Activated T-cell treated with anti-CD3 and anti-CD28 coated beads, Interleukin-2, amount 50 U/mL, for 24 hours (primary cell): ENCODE measurements at regions not wholly inside any gene's neighbourhood (a gene's known extent, or its start where the extent isn't known, plus 50 kb on each side); places are given as distances from the start of the nearest gene placed in this dataset.
"Not testable (repeated sequence)": the region's sequence is repeated elsewhere in the genome, so short reads cannot be mapped to it uniquely, and the experiment has no call there.

ENCODE experiments used
- DNase-seq: peaks from one replicate; pipeline ENCODE4 v3.0.0-alpha.2; 2020
- H3K27ac Mint-ChIP-seq: 2 replicates; pipeline ENCODE4 v1.8.0; 2020; ENCODE audit warnings: mild to moderate bottlenecking, mixed read lengths
- H3K27me3 Mint-ChIP-seq: 2 replicates; pipeline ENCODE4 v1.8.0; 2020; ENCODE audit warnings: mixed read lengths
- H3K36me3 Mint-ChIP-seq: 2 replicates; pipeline ENCODE4 v1.8.0; 2020; ENCODE audit warnings: low read depth, mixed read lengths
- H3K4me1 Mint-ChIP-seq: 2 replicates; pipeline ENCODE4 v1.8.0; 2020; ENCODE audit warnings: low read depth, mixed read lengths
- H3K4me3 Mint-ChIP-seq: 2 replicates; pipeline ENCODE4 v1.8.0; 2020; ENCODE audit warnings: mild to moderate bottlenecking, moderate library complexity, mixed read lengths
- H3K9me3 Mint-ChIP-seq: 2 replicates; pipeline ENCODE4 v1.8.0; 2020; ENCODE audit warnings: mixed read lengths

DNA sequence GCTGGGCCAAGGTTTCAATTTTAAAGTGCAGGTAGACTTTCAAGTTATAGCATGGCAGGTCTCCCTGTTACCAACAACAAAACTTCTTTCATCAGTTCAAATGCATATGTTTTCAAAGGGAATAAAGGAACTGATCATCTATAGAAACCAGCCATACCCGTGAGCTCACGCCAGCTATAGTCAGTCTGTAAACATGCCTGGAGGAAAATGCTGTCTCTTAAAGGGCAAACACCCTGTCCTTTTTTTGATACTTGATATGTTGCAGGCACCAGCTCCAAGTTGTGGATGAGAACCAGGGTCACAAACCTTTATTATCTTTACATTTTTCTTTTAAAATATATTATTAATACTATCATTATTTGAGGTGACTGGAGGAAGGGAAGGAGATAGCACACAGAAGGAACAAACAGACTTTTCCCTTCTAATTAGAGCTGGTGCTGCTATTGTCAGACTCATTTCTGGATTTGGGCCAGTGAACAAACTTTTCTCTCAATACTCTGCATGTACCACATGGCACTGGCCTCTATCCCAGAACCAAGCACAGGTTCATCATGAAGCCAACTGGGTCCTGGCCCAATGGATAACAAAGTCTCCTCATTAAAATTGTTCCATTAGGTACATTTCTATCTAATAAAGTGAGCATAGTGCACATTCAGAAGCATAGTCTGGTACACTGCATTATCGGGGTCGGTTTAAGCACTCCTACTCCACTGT lies 1102.4 kb downstream of the SORCS3 start:
- no peak for DNase-seq
- Mint-ChIP-seq H3K4me1 (no peaks in the 10 kb centered on the region), H3K36me3 (no peaks in the 10 kb centered on the region), H3K9me3 (peaks cover 4% of the 10 kb centered on the region), H3K27me3 (no peaks in the 10 kb centered on the region), H3K4me3 (no peak overlapping the region), H3K27ac (no peak overlapping the region)

DNA sequence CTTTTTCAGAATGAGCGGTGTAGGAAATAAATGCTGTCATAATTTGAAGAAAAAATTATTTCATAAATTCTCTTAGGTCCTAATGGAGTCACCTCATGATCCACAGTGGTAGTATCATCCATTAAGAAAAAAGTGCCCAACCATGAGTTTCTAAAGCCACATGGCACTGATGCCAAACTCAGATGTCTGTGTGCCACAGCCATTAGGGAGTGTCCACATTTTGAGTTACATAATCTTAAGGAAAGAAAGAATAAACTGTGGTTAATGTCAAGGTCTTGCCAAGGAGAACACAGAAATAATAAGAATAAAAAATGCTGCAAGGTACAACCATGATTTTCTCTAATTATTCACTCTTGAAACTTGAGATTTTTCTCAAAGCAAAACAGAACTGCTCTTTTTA lies 1101.8 kb downstream of the SORCS3 start:
- H3K27ac Mint-ChIP-seq, result no peak overlapping the region
- H3K9me3 Mint-ChIP-seq, result peaks cover 4% of the 10 kb centered on the region
- DNase-seq, result no peak
- no peak overlapping the region for H3K4me3 Mint-ChIP-seq
- H3K27me3 Mint-ChIP-seq, result no peaks in the 10 kb centered on the region
- no peaks in the 10 kb centered on the region for H3K36me3 Mint-ChIP-seq
- H3K4me1 Mint-ChIP-seq, result no peaks in the 10 kb centered on the region

DNA sequence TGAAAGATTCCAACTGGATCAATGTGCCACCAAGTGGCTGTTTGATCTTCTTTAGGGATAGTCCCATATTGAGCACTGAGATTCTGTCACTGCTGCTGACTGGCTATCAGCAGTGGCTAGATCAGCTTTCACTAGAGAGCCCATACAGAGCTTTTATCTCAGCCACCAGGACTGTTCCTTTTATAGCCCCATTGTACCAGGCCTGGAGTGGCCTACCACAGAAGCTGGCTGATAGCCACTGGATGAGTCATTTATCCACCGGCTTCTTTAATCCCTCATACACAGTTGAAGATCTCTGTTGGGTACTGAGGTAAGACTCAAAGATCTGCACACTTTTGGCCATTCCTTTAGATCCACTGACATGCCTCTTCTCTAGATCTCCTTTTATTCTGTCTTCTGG lies 1101.1 kb downstream of the SORCS3 start:
- no peak for DNase-seq

DNA sequence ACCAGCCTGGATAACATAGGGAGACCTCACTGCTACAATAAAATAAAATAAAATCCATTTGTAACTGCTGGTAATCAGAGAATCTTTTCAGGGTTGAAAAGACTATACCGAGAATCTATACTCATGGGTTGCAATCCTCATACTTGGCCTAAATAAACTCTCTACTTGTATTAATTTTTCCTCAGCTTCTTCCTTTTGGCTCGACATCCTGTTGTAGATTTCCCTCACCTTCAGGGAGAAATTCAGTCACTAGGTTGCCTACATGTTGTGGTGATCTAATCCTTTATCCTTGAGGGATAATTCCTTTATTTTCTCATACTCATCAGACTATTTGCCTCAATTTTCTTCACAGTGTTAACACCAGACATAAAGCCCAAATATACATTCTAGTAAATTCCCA lies 1093.4 kb downstream of the SORCS3 start:
- H3K27ac Mint-ChIP-seq, result no peak overlapping the region
- H3K36me3 Mint-ChIP-seq, result no peaks in the 10 kb centered on the region
- H3K4me1 Mint-ChIP-seq, result no peaks in the 10 kb centered on the region
- H3K4me3 Mint-ChIP-seq, result no peak overlapping the region
- peaks cover 2% of the 10 kb centered on the region for H3K9me3 Mint-ChIP-seq
- H3K27me3 Mint-ChIP-seq, result no peaks in the 10 kb centered on the region
- DNase-seq, result no peak

More for the DNA sequence above, 1101.1 kb downstream of the SORCS3 start:
- H3K4me1 Mint-ChIP-seq, result no peaks in the 10 kb centered on the region
- no peak overlapping the region for H3K4me3 Mint-ChIP-seq
- H3K27ac Mint-ChIP-seq, result no peak overlapping the region
- H3K36me3 Mint-ChIP-seq, result no peaks in the 10 kb centered on the region
- H3K9me3 Mint-ChIP-seq, result peaks cover 4% of the 10 kb centered on the region
- no peaks in the 10 kb centered on the region for H3K27me3 Mint-ChIP-seq

DNA sequence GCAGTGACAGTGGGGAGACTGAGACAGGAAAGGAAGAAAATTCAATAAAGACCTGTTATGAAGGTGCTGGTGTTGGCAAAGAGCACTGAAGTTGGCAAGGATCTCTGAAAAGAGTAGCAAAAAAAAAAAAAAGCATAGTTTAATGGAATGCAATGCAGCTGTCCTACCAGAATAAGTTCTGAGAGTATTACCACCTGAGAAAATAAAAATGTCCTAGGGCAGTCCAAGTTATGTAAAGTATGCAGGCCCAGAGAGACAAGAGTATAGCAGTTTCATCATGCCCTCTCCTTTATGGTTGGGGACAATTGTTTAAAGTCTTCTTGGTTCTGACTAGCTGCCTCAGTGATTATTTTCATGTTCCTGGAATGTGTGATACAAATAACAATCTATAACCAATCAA lies 1092.8 kb downstream of the SORCS3 start:
- no peak overlapping the region for H3K27ac Mint-ChIP-seq
- H3K36me3 Mint-ChIP-seq, result no peaks in the 10 kb centered on the region
- no peaks in the 10 kb centered on the region for H3K27me3 Mint-ChIP-seq
- no peaks in the 10 kb centered on the region for H3K4me1 Mint-ChIP-seq
- H3K4me3 Mint-ChIP-seq, result no peak overlapping the region
- DNase-seq, result no peak
- H3K9me3 Mint-ChIP-seq, result peaks cover 2% of the 10 kb centered on the region

DNA sequence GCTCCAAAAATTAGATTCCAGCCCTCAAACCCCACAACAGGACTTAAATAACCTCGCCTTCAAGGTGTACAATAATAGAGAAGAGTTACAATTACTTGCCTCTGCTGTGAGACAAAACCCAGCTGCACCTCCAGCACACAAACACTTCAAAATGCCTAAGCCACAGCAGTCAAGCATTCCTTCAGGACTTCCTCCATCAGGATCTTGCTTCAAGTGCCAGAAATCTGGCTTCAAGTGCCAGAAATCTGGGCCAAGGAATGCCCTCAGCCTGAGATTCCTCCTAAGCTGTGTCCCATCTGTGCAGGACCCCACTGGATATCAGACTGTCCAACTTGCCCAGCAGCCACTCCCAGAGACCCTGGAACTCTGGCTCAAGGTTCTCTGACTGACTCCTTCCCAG lies 1088.3 kb downstream of the SORCS3 start:
- no peaks in the 10 kb centered on the region for H3K27me3 Mint-ChIP-seq
- no peaks in the 10 kb centered on the region for H3K4me1 Mint-ChIP-seq
- H3K9me3 Mint-ChIP-seq, result no peaks in the 10 kb centered on the region
- no peak overlapping the region for H3K27ac Mint-ChIP-seq
- no peak for DNase-seq
- H3K36me3 Mint-ChIP-seq, result no peaks in the 10 kb centered on the region
- no peak overlapping the region for H3K4me3 Mint-ChIP-seq

DNA sequence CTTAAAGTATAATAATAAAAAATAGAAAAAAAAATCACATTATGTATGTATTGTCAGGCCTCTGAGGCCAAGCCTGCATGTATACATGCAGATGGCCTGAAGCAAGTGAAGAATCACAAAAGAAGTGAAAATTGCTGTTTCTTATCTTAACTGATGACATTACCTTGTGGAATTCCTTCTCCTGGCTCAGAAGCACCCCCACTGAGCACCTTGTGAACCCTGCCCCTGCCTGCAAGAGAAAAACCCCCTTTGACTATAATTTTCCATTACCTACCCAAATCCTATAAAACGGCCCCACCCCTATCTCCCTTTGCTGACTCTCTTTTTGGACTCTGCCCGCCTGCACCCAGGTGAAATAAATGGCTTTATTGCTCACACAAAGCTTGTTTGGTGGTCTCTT lies 1086.5 kb downstream of the SORCS3 start:
- not testable (repeated sequence) for H3K36me3 Mint-ChIP-seq, H3K9me3 Mint-ChIP-seq, H3K27ac Mint-ChIP-seq, DNase-seq, H3K27me3 Mint-ChIP-seq, H3K4me1 Mint-ChIP-seq, H3K4me3 Mint-ChIP-seq

DNA sequence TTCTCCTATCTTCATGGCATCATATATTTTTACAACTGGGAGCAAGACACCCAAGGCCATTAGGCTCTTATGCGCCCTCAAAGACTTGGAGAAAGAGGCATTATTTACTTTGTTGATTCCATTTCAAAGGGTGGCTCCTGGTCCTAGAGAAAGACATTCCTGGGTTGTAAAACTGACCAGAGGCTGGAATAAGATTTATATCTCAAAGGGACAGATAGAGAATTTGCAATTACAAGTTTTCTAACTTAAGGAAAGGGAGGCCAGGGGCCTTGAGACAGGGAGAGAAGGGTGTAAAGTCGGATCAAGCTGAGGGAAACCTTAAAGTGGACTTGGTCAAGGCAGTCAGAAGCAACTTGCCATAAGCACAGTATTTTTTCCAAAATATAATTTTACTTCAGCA lies 1086.0 kb downstream of the SORCS3 start:
- DNase-seq, result no peak
- no peak overlapping the region for H3K27ac Mint-ChIP-seq
- H3K9me3 Mint-ChIP-seq, result no peaks in the 10 kb centered on the region
- H3K27me3 Mint-ChIP-seq, result no peaks in the 10 kb centered on the region
- no peaks in the 10 kb centered on the region for H3K36me3 Mint-ChIP-seq
- H3K4me1 Mint-ChIP-seq, result no peaks in the 10 kb centered on the region
- no peak overlapping the region for H3K4me3 Mint-ChIP-seq

DNA sequence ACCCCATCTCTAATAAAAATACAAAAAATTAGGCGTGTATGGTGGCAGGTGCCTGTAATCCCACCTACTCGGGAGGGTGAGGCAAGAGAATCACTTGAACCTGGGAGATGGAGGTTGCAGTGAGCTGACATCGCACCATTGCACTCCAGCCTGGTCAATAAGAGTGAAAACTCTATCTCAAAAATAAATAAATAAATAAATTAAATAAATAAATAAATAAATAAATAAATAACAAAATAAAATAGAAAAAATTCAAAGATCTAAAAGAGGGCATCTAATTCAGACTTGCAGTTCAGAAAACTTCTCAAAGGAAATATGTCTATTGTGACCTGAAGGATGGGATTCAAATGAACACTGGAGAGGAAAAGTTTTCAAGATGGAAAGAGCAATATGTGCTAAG lies 1085.1 kb downstream of the SORCS3 start:
- no peak overlapping the region for H3K27ac Mint-ChIP-seq
- H3K9me3 Mint-ChIP-seq, result no peaks in the 10 kb centered on the region
- no peaks in the 10 kb centered on the region for H3K4me1 Mint-ChIP-seq
- H3K4me3 Mint-ChIP-seq, result no peak overlapping the region
- no peaks in the 10 kb centered on the region for H3K36me3 Mint-ChIP-seq
- no peak for DNase-seq
- no peaks in the 10 kb centered on the region for H3K27me3 Mint-ChIP-seq

DNA sequence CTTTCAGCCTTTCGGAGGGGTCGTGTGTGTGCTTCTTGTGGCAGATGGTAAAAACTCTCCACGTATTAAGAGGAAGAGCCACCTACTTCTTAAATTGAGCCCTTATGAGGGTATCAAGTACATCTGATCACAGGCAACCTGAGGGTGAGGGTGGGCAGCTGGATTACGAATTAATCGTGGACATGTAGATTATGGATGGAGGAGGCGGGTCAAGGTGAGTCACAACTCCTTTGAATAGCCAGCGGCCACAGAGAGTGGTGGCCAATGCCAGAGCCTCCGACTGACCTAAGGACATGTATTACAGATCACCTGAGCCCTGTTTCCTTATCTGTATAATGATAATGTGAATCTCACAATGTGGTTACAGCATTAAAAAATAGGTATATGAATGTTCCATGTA lies 1083.9 kb downstream of the SORCS3 start:
- H3K4me1 Mint-ChIP-seq, result no peaks in the 10 kb centered on the region
- no peak overlapping the region for H3K27ac Mint-ChIP-seq
- H3K9me3 Mint-ChIP-seq, result no peaks in the 10 kb centered on the region
- H3K27me3 Mint-ChIP-seq, result no peaks in the 10 kb centered on the region
- H3K4me3 Mint-ChIP-seq, result no peak overlapping the region
- DNase-seq, result no peak
- no peaks in the 10 kb centered on the region for H3K36me3 Mint-ChIP-seq

DNA sequence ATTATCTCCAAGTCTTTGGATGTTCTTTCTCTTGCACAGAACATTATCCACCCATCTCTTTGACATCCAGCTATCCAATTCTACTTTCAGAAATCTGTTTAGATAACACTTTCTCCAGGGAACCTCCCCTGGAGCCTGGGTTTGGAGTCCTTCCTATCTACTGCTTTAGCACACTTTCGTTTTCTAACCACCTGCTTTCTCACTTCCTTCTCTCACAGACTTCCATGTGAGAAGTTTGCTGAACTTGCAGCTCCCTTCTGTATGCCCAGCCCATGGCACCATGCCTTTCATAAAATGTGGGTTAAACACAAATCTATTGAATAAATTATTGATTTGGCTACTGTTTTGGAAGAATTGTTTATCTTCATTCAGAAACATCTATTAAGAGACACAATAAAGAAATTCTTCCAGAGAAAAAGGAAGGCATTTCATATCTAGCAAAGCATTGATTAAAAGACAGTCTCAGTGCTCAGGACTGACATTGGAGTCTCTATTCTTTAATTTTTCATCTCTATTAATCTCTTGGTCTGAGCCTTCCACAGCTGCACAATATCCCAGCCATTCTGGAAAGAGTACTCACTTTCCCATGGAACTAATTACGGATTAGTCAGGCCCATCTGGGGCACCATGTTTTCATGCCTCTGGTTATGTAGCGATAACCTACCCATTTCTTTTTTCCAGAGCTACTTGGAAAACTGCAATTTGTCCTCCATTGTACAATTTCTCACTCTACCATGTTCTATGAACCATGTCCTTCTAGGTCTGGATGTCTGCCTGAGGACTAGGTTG lies 1077.3 kb downstream of the SORCS3 start:
- H3K9me3 Mint-ChIP-seq, result peaks cover 6% of the 10 kb centered on the region
- no peaks in the 10 kb centered on the region for H3K4me1 Mint-ChIP-seq
- H3K36me3 Mint-ChIP-seq, result no peaks in the 10 kb centered on the region
- no peak overlapping the region for H3K27ac Mint-ChIP-seq
- H3K4me3 Mint-ChIP-seq, result no peak overlapping the region
- DNase-seq, result no peak
- H3K27me3 Mint-ChIP-seq, result no peaks in the 10 kb centered on the region

DNA sequence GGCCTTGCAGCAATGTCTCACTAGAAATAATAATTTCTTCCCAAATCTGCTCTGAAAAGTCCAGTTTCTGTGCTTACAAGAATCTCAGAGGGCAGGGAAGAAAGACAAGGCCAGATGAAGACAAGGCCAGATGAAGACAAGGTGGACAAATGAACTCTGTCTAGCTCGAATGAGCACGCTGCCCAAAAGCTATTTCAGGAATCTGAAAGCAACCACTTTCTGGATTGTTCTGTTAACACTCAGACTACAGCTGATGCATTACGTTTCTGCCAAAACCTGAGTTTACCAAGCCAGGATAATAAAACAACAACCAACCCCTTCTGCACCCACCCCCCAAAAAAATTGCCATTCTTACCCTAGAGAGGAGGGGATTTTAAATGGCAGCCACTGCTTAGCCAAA lies 1073.6 kb downstream of the SORCS3 start:
- Mint-ChIP-seq H3K4me1 (no peaks in the 10 kb centered on the region), H3K9me3 (peaks cover 6% of the 10 kb centered on the region), H3K36me3 (no peaks in the 10 kb centered on the region), H3K4me3 (no peak overlapping the region), H3K27me3 (no peaks in the 10 kb centered on the region), H3K27ac (no peak overlapping the region)
- DNase-seq, result no peak

DNA sequence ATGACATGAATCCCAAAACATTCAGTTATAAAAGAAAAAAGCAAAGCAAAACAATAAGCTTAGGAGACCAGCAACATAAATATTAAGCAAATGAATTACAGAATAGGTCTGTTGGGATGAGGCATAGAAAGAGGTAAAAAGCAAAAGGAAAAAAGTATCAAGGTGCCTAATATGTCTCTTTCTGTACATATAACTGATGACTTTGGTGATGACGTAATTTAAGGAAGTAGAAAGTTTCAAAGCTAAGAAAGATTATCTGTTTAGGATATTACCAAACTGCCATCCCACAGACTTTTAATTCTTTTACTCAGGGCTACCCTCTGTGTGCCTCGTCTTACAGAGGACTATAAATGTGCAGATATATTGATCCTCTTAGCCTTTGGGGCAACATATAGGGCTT lies 1066.5 kb downstream of the SORCS3 start:
- no peaks in the 10 kb centered on the region for H3K27me3 Mint-ChIP-seq
- no peak overlapping the region for H3K4me3 Mint-ChIP-seq
- peaks cover 2% of the 10 kb centered on the region for H3K9me3 Mint-ChIP-seq
- H3K27ac Mint-ChIP-seq, result no peak overlapping the region
- H3K36me3 Mint-ChIP-seq, result no peaks in the 10 kb centered on the region
- DNase-seq, result no peak
- H3K4me1 Mint-ChIP-seq, result no peaks in the 10 kb centered on the region

DNA sequence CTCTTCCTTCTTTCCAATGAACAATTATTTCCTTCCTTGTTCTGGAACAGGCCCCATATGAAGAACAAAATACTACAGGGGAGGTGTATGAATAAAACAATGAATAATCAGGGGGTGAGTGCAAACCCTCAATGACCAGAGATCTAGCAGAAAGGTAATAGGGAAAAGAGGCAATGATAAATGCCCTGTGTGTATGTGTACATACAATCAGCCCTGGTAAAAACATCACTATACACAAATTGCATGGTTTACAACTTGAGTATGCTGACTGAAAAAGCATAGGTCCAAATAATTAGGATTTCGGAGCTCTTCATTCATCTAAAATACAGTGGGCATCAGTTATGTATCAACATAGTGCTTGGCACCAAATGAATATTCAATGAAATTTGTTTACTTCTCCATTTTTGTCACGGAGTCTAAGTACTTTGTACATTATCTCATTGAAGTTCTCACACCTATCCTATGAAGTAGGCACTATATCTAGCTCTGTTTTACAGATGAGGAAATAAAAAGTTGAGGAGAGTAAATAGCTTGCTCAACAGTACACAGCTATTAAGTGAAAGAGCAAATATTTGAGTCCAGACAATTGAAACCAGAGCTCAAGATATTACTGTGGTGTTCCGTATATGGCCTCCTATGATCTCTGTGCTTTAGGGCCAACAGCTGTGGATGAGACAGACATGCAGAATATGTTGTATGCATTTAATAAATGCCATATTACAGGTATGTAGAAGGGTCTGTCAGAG lies 1065.4 kb downstream of the SORCS3 start:
- H3K27me3 Mint-ChIP-seq, result no peaks in the 10 kb centered on the region
- no peak overlapping the region for H3K27ac Mint-ChIP-seq
- no peak overlapping the region for H3K4me3 Mint-ChIP-seq
- no peak for DNase-seq
- H3K9me3 Mint-ChIP-seq, result peaks cover 2% of the 10 kb centered on the region
- no peaks in the 10 kb centered on the region for H3K4me1 Mint-ChIP-seq
- no peaks in the 10 kb centered on the region for H3K36me3 Mint-ChIP-seq

DNA sequence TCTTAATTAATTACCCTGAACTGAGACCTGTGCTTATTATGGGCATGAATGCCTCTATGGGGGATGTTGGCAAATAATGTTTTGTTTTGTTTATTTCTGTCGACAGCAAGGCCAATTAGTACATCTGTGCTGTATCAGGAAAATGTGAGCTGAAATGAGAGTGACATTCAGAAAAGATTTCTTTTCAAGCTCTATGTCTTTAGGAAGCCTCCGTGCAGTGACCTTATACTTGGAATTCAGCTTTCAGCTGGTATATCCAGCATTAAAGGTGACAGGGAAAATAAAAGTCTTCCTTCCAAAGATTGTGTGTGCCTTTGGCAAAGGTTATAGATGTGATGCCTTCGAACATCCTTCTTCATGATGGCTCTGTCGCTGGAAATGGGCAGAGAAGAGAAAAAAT lies 1061.1 kb downstream of the SORCS3 start:
- no peaks in the 10 kb centered on the region for H3K27me3 Mint-ChIP-seq
- no peak overlapping the region for H3K27ac Mint-ChIP-seq

More for the DNA sequence above, 1061.1 kb downstream of the SORCS3 start:
- Mint-ChIP-seq H3K4me1 (no peaks in the 10 kb centered on the region), H3K9me3 (no peaks in the 10 kb centered on the region), H3K4me3 (no peak overlapping the region), H3K36me3 (no peaks in the 10 kb centered on the region)
- DNase-seq, result no peak
